ENCODE measurements at regions not wholly inside any gene's neighbourhood (a gene's known extent, or its start where the extent isn't known, plus 50 kb on each side); places are given as distances from the start of the nearest gene placed in this dataset.
"Not testable (repeated sequence)": the region's sequence is repeated elsewhere in the genome, so short reads cannot be mapped to it uniquely, and the experiment has no call there.

DNA sequence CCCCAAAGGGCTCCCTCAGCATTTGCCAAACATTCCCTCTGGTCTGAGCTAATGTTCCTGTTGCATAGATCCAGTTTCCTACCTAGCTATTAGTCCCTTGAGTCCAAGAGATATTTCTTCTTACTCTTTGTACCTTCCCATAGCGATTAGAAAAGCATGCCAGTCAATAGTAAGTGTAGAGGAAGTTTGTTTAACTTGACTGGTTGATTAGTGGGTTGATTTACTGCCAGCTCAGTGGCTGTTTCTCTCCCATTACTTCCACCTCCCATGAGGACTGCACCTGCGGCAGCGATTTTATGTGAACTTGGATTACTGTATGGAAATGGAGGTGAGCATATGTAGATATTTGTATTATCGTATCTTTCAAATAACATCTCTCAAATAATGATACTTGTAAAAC, 1748.4 kb upstream of the CELF4 start:
- no peak for DNase-seq

DNA sequence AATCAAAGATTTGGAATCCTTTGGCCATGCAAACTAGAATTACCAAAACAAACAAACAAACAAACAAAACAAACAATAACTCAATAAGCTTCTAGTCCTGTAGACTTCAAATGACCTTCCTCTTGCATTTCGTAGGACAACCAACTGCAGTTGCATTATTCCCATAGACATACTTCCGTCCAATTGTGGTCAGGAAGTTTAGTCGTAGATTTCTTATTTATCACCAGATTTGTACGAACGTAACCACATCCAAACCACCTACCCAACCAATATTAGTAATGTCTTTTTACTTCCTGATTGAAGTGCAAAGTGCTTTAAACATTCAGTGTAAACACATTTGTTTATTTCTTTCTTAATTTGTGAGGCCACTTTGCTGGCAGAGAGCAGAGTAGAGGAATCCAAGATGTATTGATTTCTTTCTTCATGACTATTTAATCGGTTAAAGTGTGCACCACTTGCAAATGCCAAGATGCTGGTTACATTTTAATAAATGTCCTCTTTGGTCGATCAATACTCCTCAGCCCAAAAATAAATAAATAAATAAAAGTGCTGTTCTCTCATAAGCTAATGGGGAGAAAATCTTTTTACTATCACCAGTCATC, 1745.6 kb upstream of the CELF4 start:
- DNase-seq, result no peak

DNA sequence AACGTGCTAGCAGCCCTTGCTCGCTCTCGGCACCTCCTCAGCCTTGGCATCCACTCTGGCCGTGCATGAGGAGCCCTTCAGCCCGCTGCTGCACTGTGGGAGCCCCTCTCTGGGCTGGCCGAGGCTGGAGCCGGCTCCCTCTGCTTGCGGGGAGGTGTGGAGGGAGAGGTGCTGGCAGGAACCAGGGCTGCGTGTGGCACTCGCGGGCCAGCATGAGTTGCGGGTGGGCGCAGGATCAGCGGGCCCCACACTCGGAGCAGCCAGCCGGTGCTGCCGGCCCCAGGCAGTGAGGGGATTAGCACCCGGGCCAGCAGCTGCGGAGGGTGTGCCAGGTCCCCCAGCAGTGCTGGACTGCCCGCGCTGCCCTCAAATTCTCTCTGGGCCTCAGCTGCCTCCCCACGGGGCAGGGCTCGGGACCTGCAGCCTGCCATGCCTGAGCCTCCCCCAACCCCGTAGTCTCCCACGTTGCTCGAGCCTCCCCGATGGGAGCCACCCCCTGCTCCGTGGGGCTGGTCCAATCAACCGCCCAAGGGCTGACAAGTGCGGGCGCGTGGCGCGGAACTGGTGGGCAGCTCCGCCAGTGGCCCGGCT, 1743.4 kb upstream of the CELF4 start:
- DNase-seq, result not testable (repeated sequence)

GRCh38 chr18:39305766-39306165, 1740.2 kb upstream of the CELF4 start:
- DNase-seq, result no peak

GRCh38 chr18:39302481-39302880, 1736.9 kb upstream of the CELF4 start:
- DNase-seq, result no peak

GRCh38 chr18:39299152-39299551, 1733.6 kb upstream of the CELF4 start:
- no peak for DNase-seq

DNA sequence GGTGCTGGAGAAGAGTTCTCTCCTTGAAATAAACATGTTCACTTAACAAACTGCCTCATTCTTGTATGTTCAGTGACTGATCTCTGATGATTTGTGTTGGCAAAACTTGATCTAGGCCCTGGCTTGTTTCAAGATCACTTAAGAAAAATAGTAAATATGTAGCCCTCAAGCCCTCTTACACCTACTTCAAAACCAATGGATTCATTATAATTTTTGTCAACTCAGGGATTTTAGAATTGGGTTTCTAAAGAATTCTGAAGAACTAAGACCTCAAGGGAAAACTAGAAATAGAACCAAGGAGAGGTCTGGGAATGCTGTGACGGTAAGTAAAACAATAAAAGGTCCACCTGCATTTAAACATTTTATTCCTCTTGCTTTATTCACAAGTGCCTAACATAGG, 1731.6 kb upstream of the CELF4 start:
- no peak for DNase-seq

- DNase-seq, result no peak
These were observed 1730.8 kb upstream of the CELF4 start for GRCh38 chr18:39296293-39296888.

DNA sequence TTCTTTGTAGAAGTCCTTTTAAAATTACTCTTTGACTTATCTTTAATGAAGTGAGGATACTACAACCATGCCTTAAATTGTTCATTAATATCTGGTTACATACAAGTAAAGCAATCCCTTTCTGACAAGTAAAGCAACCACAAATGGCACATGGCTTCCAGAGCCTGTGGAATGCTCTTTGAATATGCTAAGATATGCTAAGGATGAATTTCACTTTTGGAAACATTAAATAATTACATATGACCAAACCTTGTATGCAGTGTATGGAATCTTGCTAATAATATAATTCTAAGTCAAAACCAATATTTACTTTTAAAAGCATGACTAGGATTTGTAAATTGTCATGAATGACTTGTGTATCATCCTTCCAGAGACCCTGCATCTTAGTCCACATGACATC, 1711.2 kb upstream of the CELF4 start:
- DNase-seq, result no peak

DNA sequence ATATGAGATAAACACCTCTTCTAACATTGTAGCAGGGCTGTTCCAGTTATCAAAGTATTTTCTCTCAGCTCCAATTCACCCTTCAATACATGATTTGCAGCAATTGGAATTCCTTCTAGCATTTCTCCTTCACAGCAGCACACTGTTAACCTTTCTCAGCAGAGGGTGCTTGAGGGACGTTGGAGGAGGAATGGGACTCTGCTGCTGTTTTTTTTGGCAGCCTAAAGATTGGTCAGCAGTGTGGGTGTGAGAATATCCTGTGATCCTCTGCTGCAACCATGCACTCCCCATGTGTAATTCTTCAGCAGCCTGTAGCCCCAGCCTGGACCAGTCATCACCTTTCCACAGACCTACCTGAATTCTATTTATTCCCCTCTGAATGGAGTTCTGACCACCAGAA, 1708.9 kb upstream of the CELF4 start:
- DNase-seq, result no peak

DNA sequence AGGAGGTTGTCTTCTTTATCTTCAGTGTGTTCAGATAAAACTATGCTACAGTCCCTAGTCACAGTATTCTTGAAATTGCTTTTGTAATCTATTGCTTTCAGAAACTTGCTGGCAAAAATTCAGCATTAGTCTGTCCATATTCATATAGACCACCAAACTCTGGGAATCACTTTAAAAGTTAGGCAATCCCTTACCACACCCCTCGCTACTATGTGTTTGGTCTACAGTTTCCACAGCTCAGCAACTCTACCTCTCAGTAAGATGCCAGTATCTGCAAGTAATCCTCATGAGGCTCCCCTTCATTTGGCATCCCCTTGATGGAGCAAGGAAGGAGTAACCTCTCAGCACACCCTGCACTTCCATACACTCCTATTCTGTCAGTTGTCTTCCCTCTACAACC, 1706.6 kb upstream of the CELF4 start:
- DNase-seq, result no peak

GRCh38 chr18:39271654-39272053, 1706.1 kb upstream of the CELF4 start:
- DNase-seq, result no peak

DNA sequence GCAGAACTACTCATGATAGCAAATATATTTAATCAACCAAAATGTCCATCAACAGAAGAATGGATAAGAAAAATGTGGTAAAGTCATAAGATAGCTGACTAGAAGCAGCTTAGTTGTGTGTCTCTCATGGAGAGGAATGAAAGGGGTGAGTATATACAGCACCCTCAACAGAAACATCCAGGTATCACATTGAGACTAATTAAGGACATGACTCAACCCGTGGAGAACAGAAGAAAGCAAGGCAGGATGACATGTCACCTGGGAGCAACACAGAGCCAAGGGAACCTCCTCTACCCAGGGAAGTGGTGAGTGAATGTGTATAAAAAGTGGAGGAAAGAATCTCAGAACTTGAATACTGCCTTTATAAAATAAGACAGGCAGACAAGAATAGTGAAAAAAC, 1695.0 kb upstream of the CELF4 start:
- DNase-seq, result no peak

DNA sequence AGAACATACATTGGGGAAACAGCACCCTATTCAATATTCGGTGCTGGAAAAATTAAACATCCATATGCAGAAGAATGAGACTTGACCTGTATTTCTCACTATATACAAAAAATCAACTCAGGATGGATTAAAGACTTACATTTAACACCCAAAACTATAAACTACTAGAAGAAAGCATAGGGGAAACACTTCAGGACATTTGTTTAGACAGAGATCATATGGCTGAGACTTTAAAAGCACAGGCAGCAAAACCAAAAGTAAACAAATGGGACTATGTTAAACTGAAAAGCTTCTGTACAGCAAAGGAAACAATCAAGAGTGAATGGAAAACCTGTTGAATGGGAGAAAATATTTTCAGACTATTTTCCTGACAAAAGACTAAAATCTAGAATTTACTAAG, 1694.1 kb upstream of the CELF4 start:
- no peak for DNase-seq

- DNase-seq, result no peak
These were observed 1678.6 kb upstream of the CELF4 start for GRCh38 chr18:39244242-39244641.

GRCh38 chr18:39241534-39241933, 1675.9 kb upstream of the CELF4 start:
- no peak for DNase-seq

DNA sequence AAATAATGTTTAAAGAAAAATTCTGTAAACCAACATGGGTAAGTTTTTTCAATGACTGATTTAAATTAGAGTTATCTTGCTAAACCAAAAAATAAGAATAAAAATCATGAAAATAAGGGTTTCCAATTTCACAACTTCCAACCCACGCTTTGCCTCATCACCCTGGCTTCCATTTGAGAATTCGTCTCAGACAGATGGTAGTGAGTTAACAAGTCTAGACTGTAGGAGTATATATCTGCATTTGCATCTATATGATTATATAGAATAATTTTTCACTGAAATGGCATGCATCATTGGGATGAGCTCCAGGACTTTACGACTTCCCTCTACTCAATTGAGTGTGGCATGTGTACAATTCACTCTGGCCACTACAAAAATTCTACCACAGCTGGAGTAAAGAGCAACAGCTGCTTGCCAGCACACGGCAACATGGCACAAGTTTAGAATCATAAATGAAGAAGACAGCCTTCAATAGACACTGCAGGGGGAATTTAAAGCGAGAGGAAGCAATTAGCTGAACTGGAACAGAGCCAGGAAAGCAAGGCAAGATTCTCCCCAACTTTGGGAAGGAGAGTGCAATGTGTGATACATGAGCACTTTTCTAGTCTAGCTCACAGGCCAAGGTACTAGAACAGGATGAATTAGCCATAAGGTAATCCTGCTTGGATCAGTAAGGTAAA, 1673.5 kb upstream of the CELF4 start:
- no peak for DNase-seq

DNA sequence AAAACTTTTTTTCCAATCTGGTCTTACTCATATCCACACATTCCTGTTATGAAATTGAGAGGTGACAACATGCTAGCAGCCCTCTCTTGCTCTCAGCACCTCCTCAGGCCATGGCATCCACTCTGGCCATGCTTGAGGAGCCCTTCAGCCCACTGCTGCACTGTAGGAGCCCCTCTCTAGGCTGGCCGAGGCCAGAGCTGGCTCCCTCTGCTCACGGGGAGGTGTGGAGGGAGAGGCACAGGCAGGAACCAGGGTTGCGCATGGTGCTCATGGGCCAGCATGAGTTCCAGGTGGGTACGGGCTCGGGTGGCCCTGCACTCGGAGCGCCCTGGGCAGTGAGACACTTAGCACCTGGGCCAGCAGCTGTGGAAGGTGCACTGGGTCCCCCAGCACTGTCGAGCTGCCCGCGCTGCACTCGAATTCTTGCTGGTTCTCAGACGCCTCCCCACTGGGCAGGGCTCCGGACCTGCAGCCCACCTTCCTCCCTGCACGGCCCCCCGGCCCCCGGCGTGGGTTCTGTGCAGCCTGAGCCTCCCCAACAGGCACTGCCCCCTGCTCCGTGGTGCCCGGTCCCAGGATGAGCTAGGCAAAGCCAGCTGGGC, 1669.6 kb upstream of the CELF4 start:
- no peak for DNase-seq

GRCh38 chr18:39232937-39233336, 1667.3 kb upstream of the CELF4 start:
- DNase-seq, result no peak

DNA sequence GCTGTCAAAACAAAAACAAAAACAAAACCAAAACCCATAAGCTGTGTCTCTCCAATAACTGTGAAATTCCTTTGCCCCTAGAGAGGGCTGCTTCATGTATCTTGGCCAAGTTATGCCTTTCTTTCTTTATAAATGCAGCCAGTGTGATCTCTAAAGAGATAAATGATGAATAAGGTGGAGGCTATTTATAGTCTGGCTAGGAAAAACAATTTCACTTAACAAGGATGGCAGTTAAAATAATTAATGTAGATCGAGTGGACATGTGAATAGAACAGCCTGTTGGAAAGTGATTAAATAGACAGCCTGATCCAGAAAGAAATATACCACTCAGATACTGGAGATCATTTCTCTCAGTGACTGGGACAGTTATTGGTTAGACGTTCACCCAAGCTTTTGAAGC, 1666.9 kb upstream of the CELF4 start:
- no peak for DNase-seq

DNA sequence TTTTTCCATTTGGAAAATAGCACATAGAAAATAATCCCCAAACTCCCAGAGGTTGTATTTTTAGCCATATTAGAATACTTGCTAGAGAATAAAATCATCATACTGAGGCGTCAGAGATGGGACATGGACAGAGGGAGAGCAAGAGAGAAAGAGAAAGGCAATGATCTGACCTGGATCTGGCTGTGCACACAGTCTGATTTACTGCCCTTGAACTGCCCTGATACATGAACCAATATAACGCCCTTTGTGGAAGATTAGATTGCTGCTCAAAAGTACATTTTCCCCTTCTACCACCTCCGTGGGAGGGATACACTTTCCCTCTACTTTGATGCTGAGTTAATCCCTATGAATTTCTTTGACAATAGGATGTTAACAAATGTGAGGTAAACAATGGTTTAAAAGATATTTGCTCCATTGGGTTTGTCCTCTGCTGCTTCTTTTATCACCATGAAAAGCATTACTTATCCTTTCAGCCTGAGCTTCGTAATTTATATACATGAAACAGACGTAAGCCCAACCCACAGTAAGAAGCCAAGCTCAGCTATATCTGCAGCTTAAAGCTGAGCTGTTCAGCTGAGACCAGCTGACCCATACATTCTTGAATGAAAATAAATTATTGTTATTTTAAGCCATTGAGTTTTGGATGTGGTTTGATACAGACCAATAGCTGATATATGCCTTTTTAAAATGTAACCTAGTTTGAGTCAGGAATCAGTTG, 1664.6 kb upstream of the CELF4 start:
- no peak for DNase-seq

- DNase-seq, result not testable (repeated sequence)
These were observed 1662.2 kb upstream of the CELF4 start for GRCh38 chr18:39227769-39228168.
